Tibial nerve (tissue), 4 donors: ENCODE measurements at regions not wholly inside any gene's neighbourhood (a gene's known extent, or its start where the extent isn't known, plus 50 kb on each side); places are given as distances from the start of the nearest gene placed in this dataset.

Source experiments
- CTCF ChIP-seq, 5 experiments: fragments of 200-600 bp in 3 of 5; fragments of 450-650 bp in 2 of 5; sonication (generic) in 3 of 5; IDR thresholded peaks; one replicate each; pipeline ENCODE4 v1.5.1; 2016 to 2019; ENCODE audit warnings: antibody characterized with exemption in 5 of 5, mild to moderate bottlenecking in 3 of 5, moderate library complexity in 2 of 5
- EP300 ChIP-seq, 2 donors: sonication (generic); formaldehyde crosslinking; IDR thresholded peaks; one replicate each; pipeline ENCODE4 v1.6.1; 2017; ENCODE audit warnings: antibody characterized with exemption in 2 of 2, mild to moderate bottlenecking in 1 of 2
- POLR2A ChIP-seq, 2 donors: fragments of 450-650 bp; IDR thresholded peaks; one replicate each; pipeline ENCODE4 v1.6.1; 2017; ENCODE audit warnings: antibody characterized with exemption in 2 of 2, mild to moderate bottlenecking in 2 of 2, moderate library complexity in 2 of 2

DNA sequence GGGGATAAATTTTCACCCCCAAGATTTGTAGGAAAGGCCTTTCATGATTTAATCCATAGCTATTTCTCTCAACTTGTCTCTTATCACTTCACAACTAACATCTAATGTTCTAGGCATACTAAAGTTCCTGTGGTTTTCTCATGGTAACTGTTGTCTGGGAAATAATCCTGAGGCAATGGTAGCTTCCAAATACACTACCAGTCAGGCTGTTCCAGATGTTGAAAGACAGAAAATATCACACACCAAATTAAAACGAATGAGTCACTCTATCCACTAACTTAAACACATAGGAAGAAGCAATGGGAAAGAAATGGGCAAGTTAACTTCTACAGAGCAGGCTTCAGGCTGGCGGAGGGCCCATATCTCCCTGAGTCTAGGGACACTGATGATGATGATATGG, 77.7 kb upstream of the MYO16 start:
- TF ChIP-seq CTCF (IDR thresholded peaks at IDR 0.05): no peak
- no peak for TF ChIP-seq EP300 (IDR thresholded peaks at IDR 0.05)
- TF ChIP-seq POLR2A (IDR thresholded peaks at IDR 0.05): no peak
